ENCODE measurements at regions not wholly inside any gene's neighbourhood (a gene's known extent, or its start where the extent isn't known, plus 50 kb on each side); places are given as distances from the start of the nearest gene placed in this dataset.

- Histone ChIP-seq H3K36me3 (ENCODE audit: control insufficient read depth in 2 of 2, insufficient read depth in 1 of 2, low read length in 2 of 2) (no peaks in the 10 kb centered on the region), H3K9me3 (ENCODE audit: control insufficient read depth, insufficient read depth, low read depth, low read length) (no peaks in the 10 kb centered on the region), H3K4me3 (ENCODE audit: low read depth, low read length) (no peak overlapping the region), H3K27ac (ENCODE audit: extremely low read depth, low read depth, low read length) (no peak overlapping the region), H3K4me1 (ENCODE audit: control insufficient read depth, insufficient read depth, low read length) (no peaks in the 10 kb centered on the region)
- ChIA-PET POLR2A (no interaction called here), CTCF (no interaction called here)
- no peak for TF ChIP-seq ZNF670 (tag by site-specific recombination; IDR thresholded peaks at IDR 0.05; ENCODE audit: low read depth)
- TF ChIP-seq SETDB1 (IDR thresholded peaks at IDR 0.05; ENCODE audit: insufficient read length, low read length), result no peak
- no peak for TF ChIP-seq KLF7 (tag by site-specific recombination; IDR thresholded peaks at IDR 0.05; ENCODE audit: borderline replicate concordance)
- no peak for TF ChIP-seq ZNF76 (tag by site-specific recombination; IDR thresholded peaks at IDR 0.05; ENCODE audit: borderline replicate concordance, low read depth)
- no peak for TF ChIP-seq ZNF239 (tag by site-specific recombination; IDR thresholded peaks at IDR 0.05)
- TF ChIP-seq ZNF510 (tag by site-specific recombination; IDR thresholded peaks at IDR 0.05; ENCODE audit: insufficient replicate concordance), result no peak
- no peak for TF ChIP-seq ZNF37A (tag by site-specific recombination; IDR thresholded peaks at IDR 0.05)
- TF ChIP-seq ZNF169 (tag by site-specific recombination; IDR thresholded peaks at IDR 0.05), result no peak
- TF ChIP-seq RBAK (tag by site-specific recombination; IDR thresholded peaks at IDR 0.05), result no peak
- no peak for TF ChIP-seq ZNF692 (tag by site-specific recombination; IDR thresholded peaks at IDR 0.05)
- no peak for TF ChIP-seq ZBTB26 (tag by site-specific recombination; optimal IDR thresholded peaks at IDR 0.05)
- TF ChIP-seq, protein P1, sequence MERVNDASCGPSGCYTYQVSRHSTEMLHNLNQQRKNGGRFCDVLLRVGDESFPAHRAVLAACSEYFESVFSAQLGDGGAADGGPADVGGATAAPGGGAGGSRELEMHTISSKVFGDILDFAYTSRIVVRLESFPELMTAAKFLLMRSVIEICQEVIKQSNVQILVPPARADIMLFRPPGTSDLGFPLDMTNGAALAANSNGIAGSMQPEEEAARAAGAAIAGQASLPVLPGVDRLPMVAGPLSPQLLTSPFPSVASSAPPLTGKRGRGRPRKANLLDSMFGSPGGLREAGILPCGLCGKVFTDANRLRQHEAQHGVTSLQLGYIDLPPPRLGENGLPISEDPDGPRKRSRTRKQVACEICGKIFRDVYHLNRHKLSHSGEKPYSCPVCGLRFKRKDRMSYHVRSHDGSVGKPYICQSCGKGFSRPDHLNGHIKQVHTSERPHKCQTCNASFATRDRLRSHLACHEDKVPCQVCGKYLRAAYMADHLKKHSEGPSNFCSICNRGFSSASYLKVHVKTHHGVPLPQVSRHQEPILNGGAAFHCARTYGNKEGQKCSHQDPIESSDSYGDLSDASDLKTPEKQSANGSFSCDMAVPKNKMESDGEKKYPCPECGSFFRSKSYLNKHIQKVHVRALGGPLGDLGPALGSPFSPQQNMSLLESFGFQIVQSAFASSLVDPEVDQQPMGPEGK (tag by site-specific recombination; IDR thresholded peaks at IDR 0.05), result no peak
- TF ChIP-seq PRDM10 (tag by site-specific recombination; IDR thresholded peaks at IDR 0.05), result no peak
- TF ChIP-seq ZNF114 (tag by site-specific recombination; IDR thresholded peaks at IDR 0.05), result no peak
- no peak for TF ChIP-seq ZNF677 (tag by site-specific recombination; IDR thresholded peaks at IDR 0.05)
- TF ChIP-seq ZNF324 (tag by site-specific recombination; IDR thresholded peaks at IDR 0.05), result no peak
- no peak for TF ChIP-seq ZNF585B (tag by site-specific recombination; IDR thresholded peaks at IDR 0.05)
- TF ChIP-seq ZNF423 (tag by site-specific recombination; IDR thresholded peaks at IDR 0.05), result no peak
- TF ChIP-seq, protein P2, sequence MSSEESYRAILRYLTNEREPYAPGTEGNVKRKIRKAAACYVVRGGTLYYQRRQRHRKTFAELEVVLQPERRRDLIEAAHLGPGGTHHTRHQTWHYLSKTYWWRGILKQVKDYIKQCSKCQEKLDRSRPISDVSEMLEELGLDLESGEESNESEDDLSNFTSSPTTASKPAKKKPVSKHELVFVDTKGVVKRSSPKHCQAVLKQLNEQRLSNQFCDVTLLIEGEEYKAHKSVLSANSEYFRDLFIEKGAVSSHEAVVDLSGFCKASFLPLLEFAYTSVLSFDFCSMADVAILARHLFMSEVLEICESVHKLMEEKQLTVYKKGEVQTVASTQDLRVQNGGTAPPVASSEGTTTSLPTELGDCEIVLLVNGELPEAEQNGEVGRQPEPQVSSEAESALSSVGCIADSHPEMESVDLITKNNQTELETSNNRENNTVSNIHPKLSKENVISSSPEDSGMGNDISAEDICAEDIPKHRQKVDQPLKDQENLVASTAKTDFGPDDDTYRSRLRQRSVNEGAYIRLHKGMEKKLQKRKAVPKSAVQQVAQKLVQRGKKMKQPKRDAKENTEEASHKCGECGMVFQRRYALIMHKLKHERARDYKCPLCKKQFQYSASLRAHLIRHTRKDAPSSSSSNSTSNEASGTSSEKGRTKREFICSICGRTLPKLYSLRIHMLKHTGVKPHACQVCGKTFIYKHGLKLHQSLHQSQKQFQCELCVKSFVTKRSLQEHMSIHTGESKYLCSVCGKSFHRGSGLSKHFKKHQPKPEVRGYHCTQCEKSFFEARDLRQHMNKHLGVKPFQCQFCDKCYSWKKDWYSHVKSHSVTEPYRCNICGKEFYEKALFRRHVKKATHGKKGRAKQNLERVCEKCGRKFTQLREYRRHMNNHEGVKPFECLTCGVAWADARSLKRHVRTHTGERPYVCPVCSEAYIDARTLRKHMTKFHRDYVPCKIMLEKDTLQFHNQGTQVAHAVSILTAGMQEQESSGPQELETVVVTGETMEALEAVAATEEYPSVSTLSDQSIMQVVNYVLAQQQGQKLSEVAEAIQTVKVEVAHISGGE (tag by site-specific recombination; conservative IDR thresholded peaks at IDR 0.05; ENCODE audit: low read depth), result no peak
Observed at GRCh38 chr2:150544731-150545130, 57.3 kb upstream of the RND3 start.

All from HEK293 (cell line).